DOHH2 (cell line): ENCODE measurements at regions not wholly inside any gene's neighbourhood (a gene's known extent, or its start where the extent isn't known, plus 50 kb on each side); places are given as distances from the start of the nearest gene placed in this dataset.
"Not testable (repeated sequence)": the region's sequence is repeated elsewhere in the genome, so short reads cannot be mapped to it uniquely, and the experiment has no call there.

Source experiments
- H3F3A ChIP-seq: fragments of 200-600 bp; sonication (generic), shearing (Covaris generic); 2 replicates; pipeline ENCODE4 v1.6.0; 2016; ENCODE audit warnings: antibody characterized with exemption, mild to moderate bottlenecking; ENCODE audit not compliant: control insufficient read depth, insufficient read depth
- H3K27ac ChIP-seq: fragments of 200-600 bp; sonication (generic); 2 replicates; pipeline ENCODE4 v1.5.1; 2014; ENCODE audit warnings: low read depth, mild to moderate bottlenecking, low read length, moderate library complexity
- H3K27me3 ChIP-seq: fragments of 200-600 bp; sonication (generic); 2 replicates; pipeline ENCODE4 v1.6.1; 2014; ENCODE audit warnings: mild to moderate bottlenecking, low read length, mixed read lengths; ENCODE audit not compliant: control insufficient read depth
- H3K36me3 ChIP-seq: fragments of 200-600 bp; sonication (generic); 2 replicates; pipeline ENCODE4 v1.6.1; 2014; ENCODE audit warnings: mild to moderate bottlenecking, low read length, moderate library complexity, mixed read lengths; ENCODE audit not compliant: control insufficient read depth
- H3K4me1 ChIP-seq: fragments of 200-600 bp; sonication (generic); 2 replicates; pipeline ENCODE4 v1.6.1; 2014; ENCODE audit warnings: mild to moderate bottlenecking, low read length, mixed read lengths; ENCODE audit not compliant: control insufficient read depth
- H3K4me2 ChIP-seq: fragments of 200-600 bp; sonication (generic); 2 replicates; pipeline ENCODE4 v1.6.0; 2014; ENCODE audit warnings: mild to moderate bottlenecking, low read length, moderate library complexity
- H3K4me3 ChIP-seq: fragments of 200-600 bp; sonication (generic); 2 replicates; pipeline ENCODE4 v1.5.1; 2014; ENCODE audit warnings: mild to moderate bottlenecking, low read length, mixed read lengths
- H3K79me2 ChIP-seq: fragments of 200-600 bp; sonication (generic); 2 replicates; pipeline ENCODE4 v1.6.1; 2014; ENCODE audit warnings: mild to moderate bottlenecking, low read length, mixed read lengths; ENCODE audit not compliant: control insufficient read depth
- H3K9me2 ChIP-seq: fragments of 200-600 bp; sonication (generic); replicated peaks from 2 replicates; pipeline ENCODE4 v1.6.1; 2014; ENCODE audit warnings: mild to moderate bottlenecking, low read length, mixed read lengths; ENCODE audit not compliant: control insufficient read depth
- H3K9me3 ChIP-seq: fragments of 200-600 bp; sonication (generic); 2 replicates; pipeline ENCODE4 v1.6.1; 2014; ENCODE audit warnings: antibody characterized with exemption, low read length, mixed read lengths; ENCODE audit not compliant: control insufficient read depth, insufficient read depth
- H4K20me1 ChIP-seq: fragments of 200-600 bp; sonication (generic); 2 replicates; pipeline ENCODE4 v1.6.0; 2014; ENCODE audit warnings: low read depth, mild to moderate bottlenecking, antibody characterized with exemption, low read length, moderate library complexity; ENCODE audit not compliant: control insufficient read depth, insufficient read depth
- EZH2phosphoT487 ChIP-seq: fragments of 200-600 bp; sonication (generic); IDR thresholded peaks from 2 replicates; pipeline ENCODE4 v1.6.1; 2017; ENCODE audit warnings: borderline replicate concordance, mild to moderate bottlenecking, antibody characterized with exemption, low read length, moderate library complexity, mixed read lengths
- TF ChIP-seq, protein P1 (sequence below): fragments of 200-600 bp; sonication (generic); IDR thresholded peaks from one replicate; pipeline ENCODE4 v1.5.1; 2014; ENCODE audit warnings: antibody characterized with exemption, mild to moderate bottlenecking, low read depth, low read length; ENCODE audit not compliant: poor library complexity, severe bottlenecking

DNA sequence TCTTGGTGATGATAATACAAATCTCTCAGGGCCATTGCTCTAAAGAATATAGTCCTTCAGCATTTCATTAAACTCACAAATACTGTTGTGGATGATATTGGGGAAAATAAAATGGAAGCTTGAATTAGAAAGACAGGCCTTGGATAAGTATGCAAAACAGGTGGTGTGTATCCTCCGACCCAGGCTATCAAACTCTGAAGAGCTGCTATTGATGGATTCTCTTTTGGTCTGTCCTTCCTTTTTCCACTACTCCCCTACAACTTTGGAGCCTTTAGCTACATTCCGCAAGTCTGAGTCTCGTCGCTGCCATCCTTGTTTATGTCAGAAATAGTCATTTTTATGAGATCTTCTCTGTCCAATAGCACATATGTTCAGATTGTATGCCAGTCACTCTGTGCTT, 351.6 kb downstream of the KCNJ2 start:
- Histone ChIP-seq H3K4me3 (no peak overlapping the region), H3K36me3 (no peaks in the 10 kb centered on the region), H3K27ac (no peak overlapping the region), H3K27me3 (no peaks in the 10 kb centered on the region), H3K4me1 (no peaks in the 10 kb centered on the region), H3F3A (no peaks in the 10 kb centered on the region), H3K4me2 (no peak overlapping the region), H3K9me3 (no peaks in the 10 kb centered on the region), H3K9me2 (no peaks in the 10 kb centered on the region), H3K79me2 (no peaks in the 10 kb centered on the region), H4K20me1 (no peaks in the 10 kb centered on the region)
- TF ChIP-seq, protein P1, sequence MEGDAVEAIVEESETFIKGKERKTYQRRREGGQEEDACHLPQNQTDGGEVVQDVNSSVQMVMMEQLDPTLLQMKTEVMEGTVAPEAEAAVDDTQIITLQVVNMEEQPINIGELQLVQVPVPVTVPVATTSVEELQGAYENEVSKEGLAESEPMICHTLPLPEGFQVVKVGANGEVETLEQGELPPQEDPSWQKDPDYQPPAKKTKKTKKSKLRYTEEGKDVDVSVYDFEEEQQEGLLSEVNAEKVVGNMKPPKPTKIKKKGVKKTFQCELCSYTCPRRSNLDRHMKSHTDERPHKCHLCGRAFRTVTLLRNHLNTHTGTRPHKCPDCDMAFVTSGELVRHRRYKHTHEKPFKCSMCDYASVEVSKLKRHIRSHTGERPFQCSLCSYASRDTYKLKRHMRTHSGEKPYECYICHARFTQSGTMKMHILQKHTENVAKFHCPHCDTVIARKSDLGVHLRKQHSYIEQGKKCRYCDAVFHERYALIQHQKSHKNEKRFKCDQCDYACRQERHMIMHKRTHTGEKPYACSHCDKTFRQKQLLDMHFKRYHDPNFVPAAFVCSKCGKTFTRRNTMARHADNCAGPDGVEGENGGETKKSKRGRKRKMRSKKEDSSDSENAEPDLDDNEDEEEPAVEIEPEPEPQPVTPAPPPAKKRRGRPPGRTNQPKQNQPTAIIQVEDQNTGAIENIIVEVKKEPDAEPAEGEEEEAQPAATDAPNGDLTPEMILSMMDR = no peak
- no peak for TF ChIP-seq EZH2phosphoT487

DNA sequence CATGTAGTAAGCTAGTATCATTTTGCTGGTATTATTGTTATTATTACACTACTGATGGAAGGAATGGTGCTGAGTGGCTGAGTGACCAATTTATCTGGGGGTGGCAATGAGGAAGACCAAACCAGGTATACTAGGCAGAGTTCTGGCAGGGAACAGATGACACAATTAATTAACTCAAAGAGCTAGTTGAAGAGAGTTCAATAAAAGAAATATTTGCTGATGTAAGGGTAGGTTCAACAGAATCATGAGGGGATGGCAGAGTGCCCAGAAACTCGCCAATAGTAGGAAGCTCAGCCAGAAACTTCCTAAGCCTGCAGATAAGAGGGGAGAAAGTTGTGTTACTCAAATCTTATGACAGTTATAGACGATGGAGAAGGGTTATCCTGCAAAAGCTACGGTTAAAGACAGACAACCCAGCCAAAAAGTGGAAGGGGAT, 352.5 kb downstream of the KCNJ2 start:
- no peaks in the 10 kb centered on the region for H3K79me2 ChIP-seq
- H3K4me3 ChIP-seq = no peak overlapping the region
- H3K27ac ChIP-seq = no peak overlapping the region
- TF ChIP-seq, protein P1 = no peak
- no peak for TF ChIP-seq EZH2phosphoT487
- no peaks in the 10 kb centered on the region for H4K20me1 ChIP-seq
- H3F3A ChIP-seq = no peaks in the 10 kb centered on the region
- no peaks in the 10 kb centered on the region for H3K27me3 ChIP-seq
- peaks cover 1% of the 10 kb centered on the region for H3K4me1 ChIP-seq
- no peak overlapping the region for H3K4me2 ChIP-seq
- H3K9me2 ChIP-seq = no peaks in the 10 kb centered on the region
- H3K36me3 ChIP-seq = no peaks in the 10 kb centered on the region
- no peaks in the 10 kb centered on the region for H3K9me3 ChIP-seq

DNA sequence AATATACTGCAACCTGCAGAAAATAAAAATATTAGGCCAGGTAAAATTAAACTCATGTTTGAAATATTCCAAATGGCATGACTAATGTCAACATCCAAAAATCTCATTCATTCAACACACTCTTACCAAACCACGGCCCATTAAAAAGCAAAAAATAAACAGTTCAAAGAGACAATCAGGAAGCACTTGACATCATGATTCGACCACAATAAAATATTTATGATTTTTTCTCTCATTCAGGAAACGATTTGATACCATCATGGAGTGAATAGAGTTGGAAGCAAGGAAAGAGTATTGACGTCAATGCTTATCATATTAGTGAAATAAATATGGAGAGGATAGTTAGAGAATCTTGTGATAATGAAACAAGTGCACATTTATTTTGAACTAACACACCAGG, 354.1 kb downstream of the KCNJ2 start:
- Histone ChIP-seq H3K9me2 (no peaks in the 10 kb centered on the region), H3K4me2 (no peak overlapping the region), H3K4me1 (peaks cover 14% of the 10 kb centered on the region), H3K4me3 (no peak overlapping the region), H4K20me1 (no peaks in the 10 kb centered on the region), H3K9me3 (no peaks in the 10 kb centered on the region), H3K36me3 (no peaks in the 10 kb centered on the region), H3K27ac (no peak overlapping the region), H3K79me2 (no peaks in the 10 kb centered on the region), H3K27me3 (no peaks in the 10 kb centered on the region), H3F3A (no peaks in the 10 kb centered on the region)
- no peak for TF ChIP-seq EZH2phosphoT487
- TF ChIP-seq, protein P1 = no peak

DNA sequence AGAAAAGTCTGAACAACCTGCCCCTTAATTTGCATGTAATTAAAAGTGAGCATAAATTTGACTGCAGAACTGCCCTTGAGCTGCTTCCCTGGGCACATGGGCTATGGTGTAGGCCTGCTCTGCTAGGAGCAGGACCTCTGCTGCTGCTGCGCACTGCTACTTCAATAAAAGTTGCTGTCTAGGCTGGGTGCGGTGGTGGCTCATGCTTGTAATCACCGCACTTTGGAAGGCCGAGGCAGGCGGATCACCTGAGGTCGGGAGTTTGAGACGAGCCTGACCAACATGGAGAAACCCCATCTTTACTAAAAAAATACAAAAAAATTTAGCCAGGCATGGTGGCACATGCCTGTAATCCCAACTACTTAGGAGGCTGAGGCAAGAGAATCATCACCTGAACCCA, 355.7 kb downstream of the KCNJ2 start:
- not testable (repeated sequence) for H3K79me2 ChIP-seq, H3K27me3 ChIP-seq, H3K27ac ChIP-seq

More for the DNA sequence above, 355.7 kb downstream of the KCNJ2 start:
- H3K4me2 ChIP-seq, H3K9me3 ChIP-seq, H3K4me3 ChIP-seq, H3K36me3 ChIP-seq, H4K20me1 ChIP-seq, H3F3A ChIP-seq, H3K9me2 ChIP-seq: not testable (repeated sequence)
- H3K4me1 ChIP-seq = peaks cover 14% of the 10 kb centered on the region
